ENCODE measurements at regions not wholly inside any gene's neighbourhood (a gene's known extent, or its start where the extent isn't known, plus 50 kb on each side); places are given as distances from the start of the nearest gene placed in this dataset.

DNA sequence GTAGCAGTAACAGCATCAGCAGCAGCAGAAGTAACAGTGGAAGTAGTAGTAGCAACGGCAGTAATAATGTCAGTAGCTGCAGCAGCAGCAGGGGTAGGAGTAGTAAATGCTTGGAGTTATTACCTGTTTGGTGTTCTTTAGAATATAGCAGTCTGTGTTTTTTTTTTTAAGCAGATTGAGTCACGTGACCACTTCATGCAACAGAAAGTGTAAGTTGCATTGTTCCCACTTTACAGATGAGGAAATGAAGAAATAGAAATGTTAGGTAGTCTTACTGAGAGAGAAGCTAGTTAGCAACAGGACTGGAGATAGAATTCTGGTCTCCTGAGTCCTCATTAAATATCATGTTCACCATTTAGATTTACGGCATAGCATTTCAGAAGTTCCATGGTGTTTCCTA is 358.2 kb downstream of the HAPSTR1 start:
- TF ChIP-seq EZH2 (IDR thresholded peaks at IDR 0.05; ENCODE audit: insufficient read depth, poor library complexity, severe bottlenecking), result no peak
- TF ChIP-seq EZH2phosphoT487 (IDR thresholded peaks at IDR 0.05; ENCODE audit: insufficient read depth, low read depth), result no peak
